Esophagus squamous epithelium (tissue), 5 donors: ENCODE measurements at regions not wholly inside any gene's neighbourhood (a gene's known extent, or its start where the extent isn't known, plus 50 kb on each side); places are given as distances from the start of the nearest gene placed in this dataset.
"Not testable (repeated sequence)": the region's sequence is repeated elsewhere in the genome, so short reads cannot be mapped to it uniquely, and the experiment has no call there.

Source experiments
- DNase-seq: peaks from one replicate; lab custom pipeline; 2025; lab: John Stamatoyannopoulos, UW
- H3K27ac ChIP-seq, 4 donors: fragments of 200-600 bp; sonication (generic); one replicate each; pipeline ENCODE4 v1.5.1; 2016 to 2019; ENCODE audit warnings: mild to moderate bottlenecking in 1 of 4
- H3K27me3 ChIP-seq, 4 donors: fragments of 200-600 bp; sonication (generic); 1 replicate in 3 of 4; 2 replicates in 1 of 4; pipeline versions ENCODE4 v1.5.1 to v1.6.0; 2017 to 2021; ENCODE audit warnings: antibody characterized with exemption in 1 of 4
- H3K36me3 ChIP-seq, 3 donors: fragments of 200-600 bp; sonication (generic); one replicate each; pipeline ENCODE4 v1.5.1; 2016 to 2019
- H3K4me1 ChIP-seq, 3 donors: fragments of 200-600 bp; sonication (generic); one replicate each; pipeline ENCODE4 v1.5.1; 2017 to 2019
- H3K4me3 ChIP-seq, 4 donors: fragments of 200-600 bp; sonication (generic); 1 replicate in 3 of 4; 2 replicates in 1 of 4; pipeline ENCODE4 v1.5.1; 2016 to 2019; ENCODE audit warnings: mild to moderate bottlenecking in 2 of 4, moderate library complexity in 1 of 4
- H3K9me3 ChIP-seq, 3 donors: fragments of 200-600 bp; sonication (generic); one replicate each; pipeline ENCODE4 v1.5.1; 2016 to 2019
- POLR2A ChIP-seq, 4 donors: fragments of 450-650 bp; IDR thresholded peaks; one replicate each; pipeline ENCODE4 v1.6.1; 2017; ENCODE audit warnings: antibody characterized with exemption in 4 of 4, mild to moderate bottlenecking in 4 of 4, moderate library complexity in 3 of 4
- WGBS, 2 donors: methylation state at CpG; one replicate each; pipeline ENCODE4 v1.1.5; 2018; 5-methylcytosine and 5-hydroxymethylcytosine counted together
- intact Hi-C: fragments of 100-400 bp; cut with DNase I; formaldehyde crosslinking; loops from one replicate; pipeline ENCODE4 v1.15.0; 2022
- TF ChIP-seq, protein P1 (sequence below), 6 experiments: fragments of 450-650 bp in 4 of 6; fragments of 200-600 bp in 2 of 6; sonication (generic) in 2 of 6; IDR thresholded peaks; one replicate each; pipeline ENCODE4 v1.5.1; 2016 to 2019; ENCODE audit warnings: antibody characterized with exemption in 6 of 6, mild to moderate bottlenecking in 4 of 6, moderate library complexity in 4 of 6
- donor health status: DM: yes; HTN: yes; CAD: no.

DNA sequence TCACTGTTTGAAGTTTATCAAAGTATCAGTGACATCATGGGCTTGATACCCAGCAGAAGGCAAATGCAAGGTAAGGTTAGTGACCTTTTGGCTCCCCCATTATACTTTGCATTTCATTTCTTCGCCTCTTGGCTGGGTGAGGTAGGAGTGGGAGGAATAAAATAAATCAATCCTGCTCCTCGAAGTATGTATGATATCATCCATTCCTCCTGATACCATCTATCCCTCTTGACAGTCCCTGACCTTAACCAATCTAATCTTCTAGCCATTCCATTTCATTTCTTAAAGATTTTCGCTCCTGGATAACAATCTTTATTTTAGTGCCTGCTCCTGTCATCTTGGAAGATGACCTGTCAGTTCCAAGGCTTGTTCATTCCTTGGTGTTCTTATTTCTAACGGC lies 1083.3 kb downstream of the NXPH1 start:
- Histone ChIP-seq H3K27me3 (no peaks in the 10 kb centered on the region), H3K4me1 (no peaks in the 10 kb centered on the region), H3K9me3 (no peaks in the 10 kb centered on the region), H3K36me3 (no peaks in the 10 kb centered on the region), H3K27ac (no peak overlapping the region), H3K4me3 (no peak overlapping the region)
- intact Hi-C loops = no loop called here
- 55 to 71% methylated on average over 4 of the region's 4 CpGs for WGBS, 2 donors
- DNase-seq = no peak
- TF ChIP-seq POLR2A (IDR thresholded peaks at IDR 0.05) = no peak
- TF ChIP-seq, protein P1, sequence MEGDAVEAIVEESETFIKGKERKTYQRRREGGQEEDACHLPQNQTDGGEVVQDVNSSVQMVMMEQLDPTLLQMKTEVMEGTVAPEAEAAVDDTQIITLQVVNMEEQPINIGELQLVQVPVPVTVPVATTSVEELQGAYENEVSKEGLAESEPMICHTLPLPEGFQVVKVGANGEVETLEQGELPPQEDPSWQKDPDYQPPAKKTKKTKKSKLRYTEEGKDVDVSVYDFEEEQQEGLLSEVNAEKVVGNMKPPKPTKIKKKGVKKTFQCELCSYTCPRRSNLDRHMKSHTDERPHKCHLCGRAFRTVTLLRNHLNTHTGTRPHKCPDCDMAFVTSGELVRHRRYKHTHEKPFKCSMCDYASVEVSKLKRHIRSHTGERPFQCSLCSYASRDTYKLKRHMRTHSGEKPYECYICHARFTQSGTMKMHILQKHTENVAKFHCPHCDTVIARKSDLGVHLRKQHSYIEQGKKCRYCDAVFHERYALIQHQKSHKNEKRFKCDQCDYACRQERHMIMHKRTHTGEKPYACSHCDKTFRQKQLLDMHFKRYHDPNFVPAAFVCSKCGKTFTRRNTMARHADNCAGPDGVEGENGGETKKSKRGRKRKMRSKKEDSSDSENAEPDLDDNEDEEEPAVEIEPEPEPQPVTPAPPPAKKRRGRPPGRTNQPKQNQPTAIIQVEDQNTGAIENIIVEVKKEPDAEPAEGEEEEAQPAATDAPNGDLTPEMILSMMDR (IDR thresholded peaks at IDR 0.05) = no peak

DNA sequence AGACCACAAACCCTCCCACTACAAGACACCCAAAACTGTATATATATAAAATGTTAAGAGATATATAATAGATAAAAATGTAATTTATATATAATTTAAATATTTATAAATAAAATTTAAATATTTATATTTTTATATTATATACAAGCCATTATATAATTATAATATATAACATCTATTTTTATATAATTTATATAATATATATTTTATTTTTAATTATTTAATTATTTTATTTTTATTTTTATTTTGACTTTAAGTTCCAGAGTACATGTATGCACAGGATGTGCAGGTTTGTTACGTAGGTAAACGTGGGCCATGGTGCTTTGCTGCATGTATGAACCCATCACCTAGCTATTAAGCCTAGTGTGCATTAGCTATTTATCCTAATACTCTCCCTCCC lies 1090.2 kb downstream of the NXPH1 start:
- DNase-seq = no peak

DNA sequence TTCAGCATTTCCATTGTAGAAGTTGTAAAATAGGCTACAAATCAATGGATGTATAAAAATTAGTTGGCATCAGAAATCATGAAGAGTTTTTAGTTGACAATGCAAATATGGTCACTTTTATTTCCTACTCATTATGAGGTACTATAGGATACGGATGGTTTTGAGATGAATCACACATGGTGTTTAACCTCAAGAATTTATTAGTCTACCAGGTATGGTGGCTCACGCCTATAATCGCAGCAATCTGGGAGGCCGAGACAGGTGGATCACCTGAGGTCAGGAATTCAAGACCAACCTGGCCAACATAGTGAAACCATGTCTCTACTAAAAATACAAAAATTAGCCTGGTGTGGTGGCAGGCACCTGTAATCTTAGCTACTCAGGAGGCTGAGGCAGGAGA lies 1119.0 kb downstream of the NXPH1 start:
- H3K9me3 ChIP-seq, H3K36me3 ChIP-seq, H3K27ac ChIP-seq, H3K27me3 ChIP-seq, DNase-seq, H3K4me1 ChIP-seq, intact Hi-C loops, H3K4me3 ChIP-seq: not testable (repeated sequence)
- 86 to 89% methylated on average over 4 of the region's 4 CpGs for WGBS, 2 donors

More for the DNA sequence above, 1090.2 kb downstream of the NXPH1 start:
- Histone ChIP-seq H3K9me3 (no peaks in the 10 kb centered on the region), H3K27me3 (no peaks in the 10 kb centered on the region), H3K4me3 (no peak overlapping the region), H3K4me1 (no peaks in the 10 kb centered on the region), H3K36me3 (no peaks in the 10 kb centered on the region), H3K27ac (no peak overlapping the region)
- TF ChIP-seq, protein P1 (IDR thresholded peaks at IDR 0.05) = no peak
- TF ChIP-seq POLR2A (IDR thresholded peaks at IDR 0.05) = no peak
- 85 to 89% methylated on average over 2 of the region's 2 CpGs for WGBS, 2 donors
- intact Hi-C loops = no loop called here

GRCh38 chr7:9557853-9558252 lies 1124.4 kb downstream of the NXPH1 start:
- DNase-seq = no peak
- no peak overlapping the region for H3K27ac ChIP-seq
- no peaks in the 10 kb centered on the region for H3K4me1 ChIP-seq
- TF ChIP-seq POLR2A (IDR thresholded peaks at IDR 0.05) = no peak
- TF ChIP-seq, protein P1 (IDR thresholded peaks at IDR 0.05) = no peak
- intact Hi-C loops = no loop called here
- no peaks in the 10 kb centered on the region for H3K27me3 ChIP-seq
- WGBS, 2 donors = 30 to 33% methylated on average over 3 of the region's 3 CpGs
- no peaks in the 10 kb centered on the region for H3K9me3 ChIP-seq
- no peak overlapping the region for H3K4me3 ChIP-seq
- H3K36me3 ChIP-seq = no peaks in the 10 kb centered on the region

- intact Hi-C loops = no loop called here
- Histone ChIP-seq H3K9me3 (no peaks in the 10 kb centered on the region), H3K36me3 (no peaks in the 10 kb centered on the region), H3K4me3 (no peak overlapping the region), H3K4me1 (no peaks in the 10 kb centered on the region), H3K27ac (no peak overlapping the region), H3K27me3 (no peaks in the 10 kb centered on the region)
- no peak for TF ChIP-seq POLR2A (IDR thresholded peaks at IDR 0.05)
- TF ChIP-seq, protein P1 (IDR thresholded peaks at IDR 0.05) = no peak
- no peak for DNase-seq
- WGBS, 2 donors = 79 to 93% methylated on average over 1 of the region's 1 CpG
These were observed 1142.3 kb downstream of the NXPH1 start for GRCh38 chr7:9575716-9576115.

DNA sequence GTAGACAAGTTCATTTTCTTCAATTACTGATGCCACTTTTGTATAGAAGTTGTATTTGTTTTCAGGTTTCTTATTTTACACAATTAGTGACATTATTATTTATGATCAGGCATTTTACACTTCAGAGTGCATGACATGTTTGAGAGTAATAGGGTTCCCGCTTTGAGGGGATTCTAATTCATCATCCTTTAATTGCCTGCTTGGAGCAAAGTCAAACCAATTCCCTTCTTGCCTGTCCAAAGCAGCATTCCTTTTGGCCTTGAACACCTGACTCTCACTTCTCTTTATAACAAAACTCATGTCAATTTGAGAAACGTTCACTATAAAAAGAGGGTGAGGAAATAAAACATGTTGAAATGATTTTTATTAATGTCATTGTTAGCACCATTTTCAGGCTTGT lies 1149.4 kb downstream of the NXPH1 start:
- no peaks in the 10 kb centered on the region for H3K4me1 ChIP-seq
- intact Hi-C loops = no loop called here
- H3K9me3 ChIP-seq = no peaks in the 10 kb centered on the region
- no peaks in the 10 kb centered on the region for H3K27me3 ChIP-seq
- no peaks in the 10 kb centered on the region for H3K36me3 ChIP-seq
- DNase-seq = no peak
- H3K4me3 ChIP-seq = no peak overlapping the region
- no peak for TF ChIP-seq POLR2A (IDR thresholded peaks at IDR 0.05)
- TF ChIP-seq, protein P1 (IDR thresholded peaks at IDR 0.05) = no peak
- 24 to 26% methylated on average over 2 of the region's 2 CpGs for WGBS, 2 donors
- no peak overlapping the region for H3K27ac ChIP-seq
